GM12892 (cell line): ENCODE measurements at regions not wholly inside any gene's neighbourhood (a gene's known extent, or its start where the extent isn't known, plus 50 kb on each side); places are given as distances from the start of the nearest gene placed in this dataset.

Source experiments
- POLR2A ChIP-seq: IDR thresholded peaks from 2 replicates; pipeline ENCODE4 v1.6.1; 2011; ENCODE audit warnings: low read depth, low read length, control low read depth
- POLR2AphosphoS5 ChIP-seq: IDR thresholded peaks from 2 replicates; pipeline ENCODE4 v1.6.1; 2011; ENCODE audit warnings: low read depth, low read length, control low read depth

DNA sequence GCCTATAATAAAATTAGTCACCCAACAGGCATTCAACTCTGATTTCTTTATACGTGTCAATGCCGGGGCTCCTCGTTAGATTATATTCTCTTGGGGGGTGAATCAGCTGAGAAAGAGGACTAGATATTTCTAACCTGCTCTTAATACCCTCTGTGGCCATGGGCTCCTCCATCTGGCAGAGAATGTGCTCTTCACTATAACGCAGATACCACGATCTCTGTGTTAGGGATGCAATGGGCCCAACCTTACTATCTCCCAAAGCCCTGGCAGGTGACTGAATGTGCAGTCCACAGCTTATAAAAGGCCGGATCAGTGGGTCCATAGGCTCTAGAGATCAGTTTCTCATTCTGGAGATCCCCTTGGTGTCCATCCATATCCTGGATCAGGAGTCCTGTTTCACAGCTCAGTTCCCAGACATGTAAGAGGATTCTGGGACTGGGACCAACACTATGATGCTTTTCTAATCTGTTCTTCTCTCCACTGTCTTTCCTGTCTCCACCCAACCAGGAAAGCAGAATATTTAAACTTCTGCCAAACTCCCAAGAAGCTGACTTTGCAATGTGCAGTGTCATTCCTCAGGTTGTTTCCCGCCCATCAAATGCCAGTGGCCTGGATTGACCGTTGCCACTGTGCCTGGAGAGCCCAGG lies 71.4 kb upstream of the CELF4 start:
- TF ChIP-seq POLR2AphosphoS5 (no peak), POLR2A (no peak)
